B cell (primary cell): ENCODE measurements at regions not wholly inside any gene's neighbourhood (a gene's known extent, or its start where the extent isn't known, plus 50 kb on each side); places are given as distances from the start of the nearest gene placed in this dataset.

Experiments
- CTCF ChIP-seq: fragments of 200-600 bp; IDR thresholded peaks from one replicate; pipeline ENCODE4 v1.8.0; 2022; ENCODE audit warnings: antibody characterized with exemption, mild to moderate bottlenecking
- EZH2 ChIP-seq: IDR thresholded peaks from 2 replicates; pipeline ENCODE4 v1.6.1; 2012; ENCODE audit warnings: borderline replicate concordance, low read depth, mild to moderate bottlenecking, moderate library complexity, low read length; ENCODE audit not compliant: insufficient read depth, poor library complexity, severe bottlenecking

DNA sequence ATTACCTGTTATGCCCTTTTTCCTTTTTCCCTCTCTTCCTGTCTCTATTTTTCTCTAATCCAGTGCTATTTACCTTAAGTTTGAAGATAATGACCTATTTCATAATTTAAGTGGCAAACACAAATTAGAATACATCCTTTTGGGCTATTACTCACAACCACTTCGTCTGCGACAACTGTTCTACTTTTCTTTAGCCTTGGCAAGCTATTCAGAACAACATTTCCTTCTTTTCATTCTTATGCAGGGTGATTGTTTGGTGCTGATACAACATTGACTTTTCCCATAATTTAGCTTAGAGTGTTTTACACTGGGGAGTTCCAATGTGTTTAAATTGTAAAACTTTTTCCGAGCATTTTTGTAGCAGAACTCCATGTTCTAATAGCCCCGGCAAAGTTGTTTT, 86.6 kb upstream of the S1PR1 start:
- TF ChIP-seq CTCF (no peak), EZH2 (no peak)
